RKO (cell line): ENCODE measurements at regions not wholly inside any gene's neighbourhood (a gene's known extent, or its start where the extent isn't known, plus 50 kb on each side); places are given as distances from the start of the nearest gene placed in this dataset.

Experiments used
- DNase-seq: peaks from one replicate; pipeline ENCODE4 v3.0.0-alpha.2; 2016; ENCODE audit warnings: low spot score

DNA sequence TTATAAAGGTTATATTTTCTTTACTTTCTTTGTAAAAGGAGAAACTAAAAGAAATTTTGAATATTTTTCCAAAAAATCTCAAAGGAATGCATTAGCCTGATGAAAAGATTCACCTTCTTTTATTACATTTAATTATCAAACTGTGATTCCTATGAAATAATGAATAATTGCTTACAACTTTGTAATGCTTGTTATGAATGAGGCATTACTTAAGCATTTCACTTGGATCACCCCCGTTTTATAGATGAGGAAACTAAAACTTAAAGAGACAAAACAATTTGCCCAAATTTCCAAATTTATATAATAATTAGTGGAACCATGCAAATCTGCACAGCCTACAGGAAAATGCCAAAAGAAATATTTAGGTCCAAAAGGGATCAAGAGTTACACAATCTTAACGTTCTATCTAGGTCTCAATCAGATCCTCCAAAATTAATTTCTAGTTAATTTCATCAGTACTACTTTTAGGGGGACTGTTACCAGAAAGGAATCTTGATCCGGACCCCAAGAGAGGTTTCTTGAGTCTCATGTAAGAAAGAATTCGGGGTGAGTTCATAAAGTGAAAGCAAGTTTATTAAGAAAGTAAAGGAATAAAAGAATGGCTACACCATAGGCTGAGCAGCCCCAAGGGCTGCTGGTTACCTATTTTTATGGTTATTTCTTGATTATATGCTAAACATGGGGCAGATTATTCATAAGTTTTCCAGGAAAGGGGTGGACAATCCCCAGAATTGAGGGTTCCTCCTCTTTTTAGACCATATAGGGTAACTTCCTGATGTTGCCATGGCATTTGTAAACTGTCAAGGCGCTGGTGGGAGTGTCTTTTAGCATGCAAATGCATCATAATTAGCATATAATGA, 288.0 kb downstream of the ADGB start:
- DNase-seq = no peak

DNA sequence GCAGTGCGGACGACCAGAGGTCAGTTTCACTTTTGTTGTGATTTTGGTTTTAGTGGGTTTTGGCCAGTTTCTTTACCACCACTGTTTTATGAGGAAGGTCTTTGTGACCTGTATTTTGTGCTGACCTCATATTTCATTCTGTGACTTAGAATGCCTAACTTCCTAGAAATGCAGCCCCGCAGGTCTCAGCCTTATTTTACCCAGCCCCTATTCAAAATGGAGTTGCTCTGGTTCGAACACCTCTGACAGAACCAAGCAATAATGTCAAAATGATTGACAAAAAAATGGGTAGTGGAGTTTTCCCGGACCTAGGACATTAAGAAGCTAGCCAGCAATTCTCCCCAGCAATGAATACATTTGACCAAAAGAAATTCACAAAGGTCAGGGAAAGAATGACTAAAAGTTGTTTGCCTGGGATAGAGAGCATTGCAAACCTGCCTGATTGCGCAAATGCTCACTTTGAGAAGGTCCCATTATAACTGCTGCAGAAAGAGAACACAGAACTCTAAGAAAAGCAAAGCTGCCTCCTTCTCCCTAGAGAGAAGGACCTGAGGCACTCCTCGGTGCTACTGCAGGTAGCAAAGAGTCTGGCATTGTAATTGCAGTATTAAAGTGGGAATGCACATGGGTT, 288.8 kb downstream of the ADGB start:
- no peak for DNase-seq

DNA sequence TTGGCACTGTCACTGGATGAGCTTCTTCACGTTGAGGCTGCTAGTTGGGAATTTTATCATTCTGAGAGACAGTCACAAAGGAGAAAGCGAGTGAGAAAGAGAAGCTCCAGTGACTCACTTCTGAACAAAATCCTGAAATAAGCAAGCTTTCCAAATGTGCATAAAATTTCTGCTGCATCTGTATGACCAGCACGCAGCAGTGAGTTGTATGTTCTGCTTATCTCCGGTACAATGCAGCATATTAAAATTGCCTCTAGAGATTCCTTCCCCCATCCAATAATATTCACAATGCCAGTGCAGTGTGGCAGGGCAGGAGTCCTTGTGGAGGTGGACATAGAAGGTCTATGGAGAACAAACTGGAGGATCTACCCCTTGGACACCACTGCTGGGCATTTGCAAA, 290.5 kb downstream of the ADGB start:
- DNase-seq = no peak

DNA sequence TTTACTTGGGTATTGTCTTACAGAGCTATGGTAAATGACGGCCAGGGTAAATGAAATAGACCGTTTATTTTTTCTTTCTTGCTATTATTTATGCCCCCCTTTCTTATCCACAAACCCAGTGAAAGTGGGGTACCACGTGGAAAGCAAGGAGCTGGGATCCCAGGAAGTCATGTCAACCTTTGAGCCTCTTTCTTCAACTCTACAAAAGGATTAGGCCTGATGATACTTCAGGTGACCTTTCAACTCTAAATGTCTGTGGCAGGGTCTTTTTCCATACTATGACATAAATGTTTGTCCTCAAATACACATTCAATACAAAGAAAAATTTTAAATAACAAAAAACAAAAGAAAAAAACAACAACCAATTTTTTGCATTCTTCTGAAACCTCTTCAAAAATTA, 291.4 kb downstream of the ADGB start:
- no peak for DNase-seq

DNA sequence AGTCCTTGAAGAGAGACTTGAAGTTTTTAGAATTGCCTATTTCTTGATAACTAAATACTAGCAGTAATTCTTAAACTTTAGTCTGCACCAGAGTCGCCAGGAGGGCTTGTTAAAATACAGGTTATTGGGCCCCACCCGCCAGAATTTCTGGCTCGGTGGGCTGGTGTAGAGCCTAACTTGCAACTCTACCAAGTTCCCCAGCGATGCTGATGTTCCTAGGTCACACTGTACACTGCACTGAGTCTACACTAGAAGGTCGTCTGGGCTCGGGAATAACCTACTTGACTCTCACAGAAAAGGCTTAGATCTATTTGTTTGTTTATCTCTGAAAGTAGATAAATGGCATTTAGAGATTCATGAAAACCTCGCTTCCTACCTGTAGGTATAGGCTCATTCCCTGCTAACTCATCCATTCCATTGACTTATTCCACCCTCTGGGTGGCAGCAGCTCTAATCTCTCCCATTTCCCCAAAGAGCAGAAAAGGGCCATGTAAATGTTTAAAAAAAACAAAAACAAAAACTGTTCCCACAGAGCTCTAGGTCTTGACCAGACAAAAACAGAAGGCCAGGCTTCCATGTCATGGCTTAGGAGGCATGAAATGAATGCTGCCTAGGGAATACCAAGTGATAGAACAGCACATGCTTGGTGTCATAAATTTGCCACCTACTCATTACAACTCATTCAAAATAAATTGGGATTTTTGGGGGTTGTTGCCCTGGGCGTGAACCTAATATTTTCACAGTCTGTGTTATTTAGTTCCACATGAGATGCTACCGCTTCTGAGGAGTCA, 292.1 kb downstream of the ADGB start:
- no peak for DNase-seq

DNA sequence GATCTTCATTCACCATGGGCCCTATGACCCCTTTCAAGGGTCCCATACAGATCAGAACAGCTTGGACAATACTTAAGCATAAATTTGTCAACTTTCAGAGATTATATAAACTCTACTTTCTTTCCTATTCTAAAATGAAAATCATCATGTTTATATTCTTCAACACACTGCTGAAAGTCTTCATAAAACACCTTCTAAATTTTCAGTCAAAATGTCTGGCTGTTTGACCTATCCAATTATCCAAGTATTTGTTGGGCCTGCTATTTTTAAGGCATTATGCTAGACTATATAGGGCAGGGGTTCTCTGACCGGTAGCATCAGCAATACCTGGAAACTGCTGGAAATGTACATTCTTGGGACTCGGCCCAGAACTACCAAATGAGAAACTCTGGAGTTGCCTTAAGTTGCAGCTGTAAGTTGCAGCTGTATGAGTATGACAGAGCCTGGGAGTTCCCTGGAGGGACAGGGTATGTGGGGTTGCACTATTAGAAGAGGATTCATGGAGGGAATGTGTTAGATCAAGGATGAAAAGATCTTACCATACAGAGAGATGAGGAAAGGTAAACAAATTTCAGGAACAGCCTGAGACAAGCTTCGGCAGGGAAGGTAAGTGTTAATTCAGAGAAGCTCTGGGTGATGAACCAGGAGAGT, 293.0 kb downstream of the ADGB start:
- DNase-seq = no peak

DNA sequence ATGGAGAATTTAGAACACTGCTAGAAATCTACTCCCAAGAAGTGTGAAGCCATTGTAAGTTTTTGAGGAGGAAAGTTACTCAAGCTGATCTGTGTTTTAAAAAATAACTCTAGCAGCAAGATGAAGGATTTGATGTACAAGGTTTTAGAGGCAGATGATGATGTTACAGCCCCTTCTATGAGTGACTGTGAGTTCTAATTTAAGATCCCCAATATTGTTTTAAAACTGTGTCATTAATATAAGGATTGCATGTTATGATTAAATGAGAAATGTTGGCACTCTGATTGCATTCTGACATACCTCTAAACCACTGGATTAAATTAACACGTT, 293.5 kb downstream of the ADGB start:
- no peak for DNase-seq

DNA sequence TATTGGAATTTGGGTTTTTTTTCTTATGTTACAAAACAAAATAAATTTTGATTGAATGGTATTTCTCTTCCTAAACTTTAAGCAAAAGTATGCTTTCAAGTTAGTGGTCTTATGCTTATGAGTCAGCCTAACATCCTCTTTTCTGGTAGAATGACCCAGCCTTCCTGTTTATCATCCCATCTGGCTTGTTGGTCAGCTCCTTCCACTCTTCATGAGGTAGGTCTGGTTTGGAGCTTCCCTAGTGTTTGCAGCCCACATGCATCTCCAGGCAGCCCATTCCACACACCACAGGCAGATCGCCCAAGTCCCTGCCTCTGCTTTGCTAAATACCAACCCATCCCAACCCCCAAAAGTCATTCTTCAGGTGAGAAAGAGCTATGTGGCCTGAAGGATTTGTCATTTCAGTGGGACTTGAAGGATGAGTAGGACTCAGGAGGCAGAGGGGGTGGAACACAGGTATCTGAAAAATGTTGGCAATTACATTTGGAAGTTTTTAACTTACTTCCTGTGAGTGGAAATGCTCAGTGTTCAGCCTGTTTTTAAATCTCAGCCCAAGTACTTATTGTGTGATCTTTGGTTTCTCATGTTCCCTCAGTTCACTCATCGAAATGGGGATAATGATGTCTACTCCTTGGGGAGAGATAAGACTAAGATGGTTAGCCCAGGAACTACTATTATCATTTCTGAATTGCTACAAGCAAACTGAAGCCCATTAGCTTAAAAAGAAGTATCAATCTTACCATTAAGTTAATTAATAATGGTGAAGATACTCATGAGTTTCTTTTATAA, 294.0 kb downstream of the ADGB start:
- no peak for DNase-seq

DNA sequence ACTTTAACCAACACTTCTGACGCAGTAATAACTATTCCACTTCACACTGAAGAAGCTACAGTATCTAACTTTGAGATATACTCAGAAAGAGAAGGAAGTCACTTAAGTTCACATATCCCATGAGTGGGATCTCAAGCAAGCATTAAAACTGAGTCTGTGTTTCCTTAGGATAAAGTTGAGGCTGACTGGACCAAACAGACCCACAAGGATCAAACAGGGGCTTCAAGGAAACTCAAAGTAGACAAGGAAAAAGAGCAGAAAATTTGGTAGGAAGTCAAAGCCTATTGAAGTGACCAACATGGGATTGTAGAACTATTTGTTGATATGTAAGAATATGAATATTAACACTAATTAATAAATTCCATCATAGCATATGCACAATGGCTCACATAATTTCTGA, 294.9 kb downstream of the ADGB start:
- DNase-seq = no peak

DNA sequence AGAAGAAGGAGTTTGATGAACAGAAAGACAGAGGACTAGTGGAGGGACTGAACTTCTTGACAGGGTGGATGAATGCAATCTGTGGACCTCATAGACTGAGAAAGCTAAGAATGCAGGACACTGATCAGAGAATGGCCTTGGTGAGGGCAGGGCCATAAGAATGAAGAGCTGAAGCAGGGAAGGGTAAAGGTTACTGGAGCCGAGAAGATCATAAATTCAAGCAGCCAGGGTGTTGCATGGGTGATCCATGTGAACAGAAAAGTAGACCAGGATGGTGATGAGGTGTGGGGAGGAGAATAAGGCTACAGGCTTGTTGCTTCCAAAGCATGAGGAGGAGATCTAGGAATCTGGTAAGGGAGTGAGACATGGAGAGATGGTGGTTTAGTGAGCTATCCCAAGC, 295.9 kb downstream of the ADGB start:
- DNase-seq = no peak

DNA sequence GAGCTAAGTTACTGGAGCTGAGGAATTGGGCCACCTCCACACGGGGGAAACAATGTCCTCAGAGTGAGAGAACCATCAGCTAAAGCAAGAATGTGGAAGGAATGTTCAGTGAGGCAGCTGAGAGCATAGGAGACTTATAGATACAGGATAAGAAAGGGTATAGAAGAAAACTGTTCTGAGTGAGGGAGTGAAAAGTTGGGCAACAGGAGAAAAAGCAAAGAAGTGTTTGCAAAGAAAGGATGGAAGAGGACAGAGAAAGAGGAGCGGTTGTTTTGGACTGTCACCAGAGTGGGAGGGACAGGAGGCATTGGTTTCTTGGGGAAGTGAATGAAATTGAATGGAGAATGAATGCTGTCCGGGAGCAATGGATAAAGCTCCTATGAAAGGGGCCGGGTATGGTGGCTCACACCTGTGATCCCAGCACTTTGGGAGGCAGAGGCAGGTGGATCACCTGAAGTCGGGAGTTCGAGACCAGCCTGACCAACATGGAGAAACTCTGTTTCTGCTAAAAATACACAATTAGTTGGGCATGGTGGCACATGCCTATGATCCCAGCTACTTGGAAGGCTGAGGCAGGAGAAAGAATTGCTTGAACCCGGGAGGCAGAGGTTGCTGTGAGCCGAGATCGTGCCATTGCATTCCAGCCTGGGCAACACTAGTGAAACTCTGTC, 296.5 kb downstream of the ADGB start:
- no peak for DNase-seq

DNA sequence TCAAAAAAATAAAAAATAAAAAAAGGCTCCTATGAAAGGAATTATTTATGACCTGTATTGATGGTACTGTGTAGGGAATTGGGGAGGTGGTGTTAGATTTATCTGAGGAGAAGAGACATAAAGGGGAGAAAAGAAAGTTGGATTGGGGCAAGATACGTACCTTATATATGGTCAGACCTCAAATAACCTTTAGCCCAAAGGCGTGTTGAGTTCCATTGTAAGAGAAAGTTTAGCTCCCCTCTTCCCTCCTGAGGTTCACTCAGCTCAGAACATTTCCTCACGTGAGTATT, 296.9 kb downstream of the ADGB start:
- DNase-seq = no peak

DNA sequence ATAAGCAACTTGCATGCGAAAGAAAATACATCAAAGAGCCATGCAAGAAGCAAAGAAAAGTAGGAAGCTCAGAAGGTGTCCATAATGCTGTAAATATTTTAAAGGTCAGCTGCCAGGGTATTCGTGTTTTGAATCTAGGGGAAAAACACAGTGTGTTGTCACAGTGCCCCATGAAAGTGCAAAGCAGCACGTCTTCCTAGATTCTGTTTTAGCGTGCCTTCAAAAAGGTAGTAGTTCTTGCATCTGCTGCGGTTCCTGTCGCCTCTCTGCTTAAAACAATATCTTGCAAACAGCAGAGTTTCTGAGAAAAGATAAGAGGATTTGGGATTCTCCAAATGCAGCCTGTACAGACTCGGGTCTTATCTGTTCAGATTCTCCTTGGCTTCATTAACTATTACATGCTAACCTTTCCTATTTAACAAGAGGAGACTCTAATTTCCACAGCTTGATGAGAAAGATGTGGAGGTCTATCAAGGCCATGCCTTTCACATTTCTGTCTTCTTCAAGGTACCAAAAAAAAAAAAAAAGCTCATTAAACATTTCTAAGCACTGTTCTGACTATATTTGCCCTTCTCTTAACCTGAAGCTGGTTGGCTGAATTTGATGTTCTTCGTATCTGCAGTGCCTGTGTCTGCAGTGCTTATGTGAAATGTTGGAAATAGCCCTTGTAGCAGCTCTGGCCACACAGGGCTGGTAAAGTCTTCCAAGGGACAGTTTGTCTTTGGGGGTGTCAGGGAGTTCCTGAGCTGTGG, 297.5 kb downstream of the ADGB start:
- no peak for DNase-seq

DNA sequence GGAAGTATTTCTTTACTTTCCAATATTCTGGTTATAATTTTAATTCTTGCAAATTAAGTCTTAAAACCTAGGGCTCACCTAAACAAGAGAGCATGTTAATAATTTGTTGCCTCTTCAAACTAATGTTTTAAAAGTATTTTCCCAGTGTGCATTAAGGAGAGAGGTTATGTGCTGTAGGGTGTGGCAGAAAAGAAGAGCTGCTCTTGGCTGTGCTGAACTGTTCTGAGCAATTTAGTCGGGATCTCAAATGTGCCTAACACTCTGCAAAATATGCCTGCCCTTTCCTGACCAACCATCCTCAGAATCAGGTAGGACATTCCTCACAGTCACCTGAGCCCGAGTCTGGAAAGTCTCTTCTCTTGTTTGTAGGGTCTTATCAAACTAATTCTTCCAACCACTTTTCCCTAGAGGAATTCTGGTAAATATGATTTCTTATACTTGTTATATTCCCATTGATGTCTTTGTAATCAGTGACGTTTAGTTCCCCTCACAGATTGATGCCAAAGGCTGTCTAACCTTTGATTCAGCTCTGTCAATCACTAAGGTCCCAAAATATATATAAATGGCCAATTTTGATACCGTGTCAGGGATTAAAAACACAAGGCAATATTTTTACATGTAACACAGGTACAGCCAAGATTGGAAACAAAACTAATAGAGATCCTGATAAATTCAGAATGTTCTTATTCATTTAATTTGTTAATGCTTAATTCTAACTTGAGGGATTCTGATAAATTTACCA, 298.4 kb downstream of the ADGB start:
- no peak for DNase-seq

DNA sequence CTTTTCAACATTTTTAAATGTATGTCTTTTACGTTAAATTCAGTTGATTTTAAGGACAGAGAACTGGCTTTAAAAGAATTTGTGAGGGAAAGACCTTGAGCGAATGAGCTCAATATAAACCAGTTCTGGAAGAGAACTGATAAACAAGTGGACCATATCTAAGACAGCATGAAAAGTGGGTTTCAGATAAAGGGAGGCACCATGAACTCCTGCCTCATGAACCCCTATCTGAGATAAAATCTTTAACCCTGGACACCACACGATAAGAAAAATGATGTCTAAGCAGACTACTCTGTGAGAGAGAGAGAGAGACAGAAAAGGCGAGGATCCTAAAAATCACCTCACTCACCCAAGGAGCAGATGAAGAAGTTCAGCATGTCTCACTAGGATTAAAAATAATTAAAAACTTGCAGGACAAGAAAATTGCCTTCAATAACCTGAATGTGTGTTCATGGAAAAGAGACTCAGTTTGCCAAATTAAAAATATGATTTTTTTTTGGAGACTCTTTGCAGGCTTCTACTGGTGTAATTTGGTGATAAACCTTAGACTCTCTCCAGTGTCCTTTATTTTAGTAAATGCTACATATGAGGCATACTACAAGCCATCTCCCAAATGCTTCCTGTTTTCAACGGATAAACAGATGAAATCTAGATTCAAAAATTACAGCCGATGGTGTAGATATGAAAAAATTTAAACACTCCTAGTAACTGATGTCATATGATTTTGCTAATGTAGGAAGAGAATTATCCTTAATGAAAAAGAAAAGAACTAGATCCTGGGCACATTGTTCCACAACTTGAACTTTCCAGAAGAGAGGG, 299.5 kb downstream of the ADGB start:
- DNase-seq = no peak

DNA sequence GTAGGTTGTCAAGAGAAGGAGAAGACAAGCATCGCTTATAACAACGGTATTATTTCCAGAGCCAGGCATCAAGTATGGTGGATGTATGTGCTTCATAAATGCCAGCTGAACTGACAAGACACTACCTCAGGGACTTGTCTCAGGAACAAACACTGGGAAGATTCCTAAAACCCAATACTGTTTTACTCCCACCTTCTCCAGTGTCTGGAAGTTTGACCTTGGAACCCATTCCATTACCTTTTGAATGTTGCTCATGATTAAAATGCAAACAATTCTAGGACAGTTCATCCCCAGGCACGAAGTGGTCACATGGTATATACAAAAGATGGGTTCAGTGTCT, 300.1 kb downstream of the ADGB start:
- DNase-seq = no peak

DNA sequence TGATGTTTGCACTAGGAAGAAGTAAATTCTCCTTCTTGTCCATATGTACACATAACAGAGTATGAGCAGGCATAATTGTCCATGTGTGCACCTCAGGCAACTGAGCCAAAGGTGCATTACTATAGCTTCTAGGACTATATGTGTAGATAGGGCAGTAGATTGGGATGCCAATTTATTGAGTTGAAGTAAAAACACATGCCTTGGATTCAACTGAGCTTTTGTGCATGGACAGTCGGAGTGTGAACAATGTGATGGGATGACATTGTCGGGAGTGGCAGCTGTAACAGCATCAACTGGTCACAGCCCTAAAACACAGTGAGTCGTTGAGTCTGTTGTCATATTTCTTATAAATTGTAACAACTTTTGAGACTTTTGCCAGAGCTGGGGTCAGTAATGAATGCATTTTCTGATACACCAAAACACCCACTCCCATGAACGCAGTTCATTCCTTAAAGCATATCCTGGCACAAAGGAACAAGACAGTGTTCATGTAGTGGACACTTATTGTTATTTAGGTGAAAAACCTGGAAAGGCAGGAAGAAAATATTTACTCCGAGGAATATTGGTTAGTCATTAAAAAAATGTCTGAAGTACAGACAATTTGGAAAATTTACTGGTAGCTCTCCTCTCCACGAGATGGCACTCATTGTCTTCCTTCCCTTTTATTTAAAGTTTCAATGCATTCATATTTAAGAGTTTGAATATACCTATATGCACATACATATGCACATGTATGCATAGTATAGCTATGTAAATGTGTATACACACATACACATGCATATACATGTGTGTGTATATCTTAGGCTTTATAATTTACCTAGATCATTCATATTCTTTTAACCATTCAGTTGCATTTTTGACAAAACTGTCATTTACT, 302.0 kb upstream of the STXBP5 start:
- DNase-seq = peak; percentile 42

DNA sequence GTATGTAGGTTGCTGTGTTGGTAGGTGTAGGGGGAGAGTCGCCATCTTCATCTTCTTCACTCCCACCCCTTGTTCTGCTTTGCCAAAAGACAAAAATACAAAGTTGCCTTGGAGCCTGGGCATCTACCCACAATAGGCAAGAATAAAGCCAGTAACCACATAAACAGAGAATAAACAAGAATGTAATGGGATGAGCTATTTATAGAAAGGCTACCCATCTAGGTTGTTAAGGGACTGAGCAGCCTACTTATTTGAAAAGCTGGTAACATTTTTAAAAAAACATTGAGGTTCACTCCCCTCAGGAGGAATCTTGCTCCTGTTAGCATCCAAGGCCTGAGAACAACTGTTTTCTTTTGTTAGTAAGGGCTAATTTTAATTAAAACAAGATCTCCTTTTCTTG, 301.4 kb upstream of the STXBP5 start:
- no peak for DNase-seq
